Right lobe of liver (tissue), 4 donors: ENCODE measurements at regions not wholly inside any gene's neighbourhood (a gene's known extent, or its start where the extent isn't known, plus 50 kb on each side); places are given as distances from the start of the nearest gene placed in this dataset.

Source experiments
- CTCF ChIP-seq, 4 donors: fragments of 200-600 bp in 3 of 4; fragments of 450-650 bp in 1 of 4; IDR thresholded peaks; one replicate each; pipeline versions ENCODE4 v1.5.1 to v1.8.0; 2016 to 2022; ENCODE audit warnings: antibody characterized with exemption in 4 of 4, mild to moderate bottlenecking in 2 of 4
- POLR2A ChIP-seq: fragments of 450-650 bp; IDR thresholded peaks from one replicate; pipeline ENCODE4 v1.6.1; 2017; ENCODE audit warnings: antibody characterized with exemption, mild to moderate bottlenecking
- donor health status: DM: no; HTN: no; CAD: no.
- donor health status: DM: no; HTN: no; CAD: no.
- donor health status: DM: no; HTN: yes; CAD: no.

DNA sequence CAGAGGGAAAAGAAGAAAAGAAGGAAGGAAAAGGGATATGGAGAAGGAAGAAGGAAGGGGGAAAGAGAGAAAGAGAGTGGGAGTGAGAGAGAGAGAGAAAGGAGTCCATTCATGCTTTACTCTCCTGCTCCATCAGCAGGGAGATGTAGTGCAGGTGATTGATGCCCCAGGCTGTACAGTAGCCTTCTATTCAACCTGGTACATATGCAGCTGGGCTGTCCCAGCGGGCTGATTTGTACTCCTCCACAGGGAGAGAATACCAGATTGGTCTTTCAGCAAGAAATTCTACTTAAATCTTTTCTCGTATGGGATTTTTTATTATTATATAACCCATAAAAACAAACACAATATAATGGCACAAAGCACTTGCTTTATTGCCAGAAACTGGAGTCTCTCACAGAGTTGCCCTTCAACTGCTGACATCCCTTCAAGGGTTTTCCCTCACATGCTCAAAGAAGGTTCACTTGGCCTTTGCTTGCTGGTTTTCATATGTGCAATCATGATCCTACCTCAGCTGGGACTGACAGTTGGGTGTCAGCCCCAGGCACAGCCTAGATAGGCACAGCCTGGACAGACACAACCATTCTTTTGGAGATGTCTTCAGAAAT is 380.1 kb upstream of the RIOK2 start:
- TF ChIP-seq POLR2A (no peak), CTCF (IDR thresholded peaks at IDR 0.05) (no peak)
